Sigmoid colon (tissue), 6 donors: ENCODE measurements at regions not wholly inside any gene's neighbourhood (a gene's known extent, or its start where the extent isn't known, plus 50 kb on each side); places are given as distances from the start of the nearest gene placed in this dataset.

Experiments
- DNase-seq: peaks from one replicate; pipeline ENCODE4 v3.0.0-alpha.2; 2019
- H3K27ac ChIP-seq, 4 donors: fragments of 200-600 bp; sonication (generic); one replicate each; pipeline ENCODE4 v1.5.1; 2016 to 2019; ENCODE audit warnings: mild to moderate bottlenecking in 1 of 4
- H3K27me3 ChIP-seq, 3 donors: fragments of 200-600 bp; sonication (generic); one replicate each; pipeline ENCODE4 v1.5.1; 2019; ENCODE audit warnings: mild to moderate bottlenecking in 1 of 3
- H3K36me3 ChIP-seq, 4 donors: fragments of 200-600 bp; sonication (generic); one replicate each; pipeline ENCODE4 v1.5.1; 2016 to 2019
- H3K4me1 ChIP-seq, 4 donors: fragments of 200-600 bp; sonication (generic); one replicate each; pipeline ENCODE4 v1.5.1; 2017 to 2019
- H3K4me3 ChIP-seq, 4 donors: fragments of 200-600 bp; sonication (generic); one replicate each; pipeline ENCODE4 v1.5.1; 2017 to 2019; ENCODE audit warnings: mild to moderate bottlenecking in 2 of 4, moderate library complexity in 1 of 4
- H3K9me3 ChIP-seq, 4 donors: fragments of 200-600 bp in 3 of 4; sonication (generic) in 3 of 4; one replicate each; pipeline versions ENCODE4 v1.5.1 to v1.6.1; 2013 to 2019
- EP300 ChIP-seq, 4 donors: sonication (generic); formaldehyde crosslinking; IDR thresholded peaks; one replicate each; pipeline ENCODE4 v1.6.1; 2017; ENCODE audit warnings: antibody characterized with exemption in 4 of 4
- POLR2A ChIP-seq, 2 donors: fragments of 450-650 bp; IDR thresholded peaks; one replicate each; pipeline ENCODE4 v1.6.1; 2016; ENCODE audit warnings: antibody characterized with exemption in 2 of 2, mild to moderate bottlenecking in 2 of 2, moderate library complexity in 2 of 2
- POLR2AphosphoS5 ChIP-seq, 4 donors: sonication (generic); formaldehyde crosslinking; IDR thresholded peaks; one replicate each; pipeline ENCODE4 v1.6.1; 2017; ENCODE audit warnings: antibody characterized with exemption in 4 of 4
- WGBS, 2 donors: extraction: QIAGEN DNeasy Blood & Tissue Kit; methylation state at CpG; one replicate each; pipeline ENCODE4 v1.1.7; 2013; 5-methylcytosine and 5-hydroxymethylcytosine counted together
- intact Hi-C: fragments of 100-400 bp; cut with DNase I; formaldehyde crosslinking; loops from one replicate; pipeline ENCODE4 v1.15.1; 2023
- TF ChIP-seq, protein P1 (sequence below), 4 experiments: fragments of 450-650 bp in 3 of 4; fragments of 200-600 bp in 1 of 4; IDR thresholded peaks; one replicate each; pipeline ENCODE4 v1.5.1; 2016 to 2019; ENCODE audit warnings: antibody characterized with exemption in 4 of 4, mild to moderate bottlenecking in 3 of 4, moderate library complexity in 2 of 4
- donor health status: healthy with polysubstance abuse.
- donor health status: healthy.

- no peak for DNase-seq
- no peak overlapping the region for H3K27ac ChIP-seq
- H3K9me3 ChIP-seq = no peaks in the 10 kb centered on the region
- TF ChIP-seq EP300 (IDR thresholded peaks at IDR 0.05) (no peak), POLR2A (IDR thresholded peaks at IDR 0.05) (no peak), POLR2AphosphoS5 (IDR thresholded peaks at IDR 0.05) (no peak)
- TF ChIP-seq, protein P1, sequence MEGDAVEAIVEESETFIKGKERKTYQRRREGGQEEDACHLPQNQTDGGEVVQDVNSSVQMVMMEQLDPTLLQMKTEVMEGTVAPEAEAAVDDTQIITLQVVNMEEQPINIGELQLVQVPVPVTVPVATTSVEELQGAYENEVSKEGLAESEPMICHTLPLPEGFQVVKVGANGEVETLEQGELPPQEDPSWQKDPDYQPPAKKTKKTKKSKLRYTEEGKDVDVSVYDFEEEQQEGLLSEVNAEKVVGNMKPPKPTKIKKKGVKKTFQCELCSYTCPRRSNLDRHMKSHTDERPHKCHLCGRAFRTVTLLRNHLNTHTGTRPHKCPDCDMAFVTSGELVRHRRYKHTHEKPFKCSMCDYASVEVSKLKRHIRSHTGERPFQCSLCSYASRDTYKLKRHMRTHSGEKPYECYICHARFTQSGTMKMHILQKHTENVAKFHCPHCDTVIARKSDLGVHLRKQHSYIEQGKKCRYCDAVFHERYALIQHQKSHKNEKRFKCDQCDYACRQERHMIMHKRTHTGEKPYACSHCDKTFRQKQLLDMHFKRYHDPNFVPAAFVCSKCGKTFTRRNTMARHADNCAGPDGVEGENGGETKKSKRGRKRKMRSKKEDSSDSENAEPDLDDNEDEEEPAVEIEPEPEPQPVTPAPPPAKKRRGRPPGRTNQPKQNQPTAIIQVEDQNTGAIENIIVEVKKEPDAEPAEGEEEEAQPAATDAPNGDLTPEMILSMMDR (IDR thresholded peaks at IDR 0.05) = no peak
- 71 to 79% methylated on average over 8 of the region's 8 CpGs for WGBS, 2 donors
- intact Hi-C loops = loop anchor here (10.0 kb wide), 1 partner anchor 484 kb away; no protein-coding TSS in a partner anchor
- no peaks in the 10 kb centered on the region for H3K27me3 ChIP-seq
- H3K4me3 ChIP-seq = no peak overlapping the region
- H3K4me1 ChIP-seq = peaks cover 0 to 20% (median 9%) of the 10 kb centered on the region in 4 donors
- no peaks in the 10 kb centered on the region for H3K36me3 ChIP-seq
These were observed 88.8 kb upstream of the ARHGEF3 start for GRCh38 chr3:56890448-56891091.

- Histone ChIP-seq H3K27ac (no peak overlapping the region), H3K4me1 (peaks cover 0 to 16% (median 8%) of the 10 kb centered on the region in 4 donors), H3K27me3 (no peaks in the 10 kb centered on the region), H3K4me3 (no peak overlapping the region), H3K9me3 (no peaks in the 10 kb centered on the region), H3K36me3 (no peaks in the 10 kb centered on the region)
- WGBS, 2 donors = 89% methylated on average over 7 of the region's 7 CpGs
- TF ChIP-seq POLR2AphosphoS5 (IDR thresholded peaks at IDR 0.05) = no peak
- TF ChIP-seq, protein P1 (IDR thresholded peaks at IDR 0.05) = no peak
- no peak for TF ChIP-seq EP300 (IDR thresholded peaks at IDR 0.05)
- TF ChIP-seq POLR2A (IDR thresholded peaks at IDR 0.05) = no peak
- DNase-seq = no peak
- intact Hi-C loops = no loop called here
These were observed 87.4 kb upstream of the ARHGEF3 start for GRCh38 chr3:56889131-56889530.

- Histone ChIP-seq H3K4me3 (no peak overlapping the region), H3K4me1 (peaks cover 0 to 16% (median 8%) of the 10 kb centered on the region in 4 donors), H3K27me3 (no peaks in the 10 kb centered on the region), H3K36me3 (no peaks in the 10 kb centered on the region), H3K9me3 (no peaks in the 10 kb centered on the region), H3K27ac (no peak overlapping the region)
- WGBS, 2 donors = 10 to 25% methylated on average over 2 of the region's 2 CpGs
- intact Hi-C loops = no loop called here
- TF ChIP-seq, protein P1 (IDR thresholded peaks at IDR 0.05) = no peak
- no peak for TF ChIP-seq POLR2A (IDR thresholded peaks at IDR 0.05)
- DNase-seq = no peak
These were observed 85.8 kb upstream of the ARHGEF3 start for GRCh38 chr3:56887402-56888025.

DNA sequence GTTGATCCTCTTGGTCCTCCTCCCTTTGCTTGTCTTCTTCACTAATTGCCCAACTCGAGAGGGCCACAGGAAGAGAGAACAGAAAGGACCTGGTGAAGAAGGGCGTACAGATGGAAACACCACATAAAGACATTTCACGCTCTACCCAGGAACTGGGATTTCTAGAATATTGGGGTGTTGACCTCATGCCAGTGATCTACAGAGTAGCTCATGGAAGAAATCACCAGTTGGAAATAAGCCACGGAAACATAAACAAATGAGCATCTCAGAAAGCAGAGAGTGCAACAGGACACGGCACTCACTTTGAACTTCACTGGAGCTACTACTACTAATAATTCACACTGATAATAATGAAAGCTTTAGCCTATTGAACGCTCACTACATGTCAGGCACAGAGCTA is 84.6 kb upstream of the ARHGEF3 start:
- no peak for DNase-seq
- WGBS, 2 donors = 79 to 80% methylated on average over 6 of the region's 6 CpGs
- peaks cover 0 to 16% (median 8%) of the 10 kb centered on the region in 4 donors for H3K4me1 ChIP-seq
- no peaks in the 10 kb centered on the region for H3K27me3 ChIP-seq
- TF ChIP-seq EP300 (IDR thresholded peaks at IDR 0.05) (no peak), POLR2AphosphoS5 (IDR thresholded peaks at IDR 0.05) (no peak), POLR2A (IDR thresholded peaks at IDR 0.05) (no peak)
- TF ChIP-seq, protein P1 (IDR thresholded peaks at IDR 0.05) = no peak
- intact Hi-C loops = no loop called here
- H3K27ac ChIP-seq = no peak overlapping the region
- no peaks in the 10 kb centered on the region for H3K9me3 ChIP-seq
- H3K4me3 ChIP-seq = no peak overlapping the region
- H3K36me3 ChIP-seq = no peaks in the 10 kb centered on the region
